Common myeloid progenitor, CD34-positive (primary cell): ENCODE measurements at regions not wholly inside any gene's neighbourhood (a gene's known extent, or its start where the extent isn't known, plus 50 kb on each side); places are given as distances from the start of the nearest gene placed in this dataset.

Experiments used
- CTCF ChIA-PET: fragments of 350-600 bp; sonication (Branson Sonifier 250); formaldehyde crosslinking; loops from one replicate; lab custom pipeline; 2021; ENCODE audit warnings: antibody characterized with exemption; lab: Charles Lee
- POLR2A ChIA-PET: fragments of 350-600 bp; sonication (Branson Sonifier 250); formaldehyde crosslinking; loops from one replicate; lab custom pipeline; 2021; ENCODE audit warnings: antibody characterized with exemption; lab: Charles Lee
- DNase-seq, 3 donors: peaks; one replicate each; pipeline versions ENCODE4 v3.0.0 to v3.0.0-alpha.2; 2013
- H3K27ac ChIP-seq, 2 experiments: 1 replicate in 1 of 2; 2 replicates in 1 of 2; pipeline ENCODE4 v1.7.0; 2013; ENCODE audit warnings: inconsistent platforms in 2 of 2, low read length in 2 of 2, mild to moderate bottlenecking in 2 of 2, low read depth in 1 of 2, moderate library complexity in 1 of 2; ENCODE audit not compliant: severe bottlenecking in 2 of 2, insufficient read depth in 1 of 2, poor library complexity in 1 of 2
- H3K27me3 ChIP-seq, 5 experiments: replicated peaks in 2 of 5; 1 replicate in 3 of 5; 2 replicates in 2 of 5; pipeline versions ENCODE4 v1.6.1 to v1.7.0; 2013; ENCODE audit warnings: low read length in 4 of 5, mild to moderate bottlenecking in 2 of 5, moderate library complexity in 2 of 5, inconsistent platforms in 1 of 5; ENCODE audit not compliant: insufficient read depth in 5 of 5, control insufficient read depth in 4 of 5
- H3K36me3 ChIP-seq, 4 experiments: 1 replicate in 2 of 4; 2 replicates in 2 of 4; pipeline versions ENCODE4 v1.6.1 to v1.7.0; 2013; ENCODE audit warnings: low read length in 3 of 4, control low read depth in 1 of 4, mild to moderate bottlenecking in 1 of 4; ENCODE audit not compliant: control insufficient read depth in 4 of 4, insufficient read depth in 4 of 4
- H3K4me1 ChIP-seq, 4 experiments: 1 replicate in 3 of 4; 2 replicates in 1 of 4; pipeline versions ENCODE4 v1.6.1 to v1.7.1; 2013; ENCODE audit warnings: low read length in 3 of 4, mild to moderate bottlenecking in 3 of 4, control low read depth in 1 of 4, inconsistent platforms in 1 of 4, moderate library complexity in 1 of 4; ENCODE audit not compliant: control insufficient read depth in 4 of 4, insufficient read depth in 4 of 4; ENCODE audit errors: control extremely low read depth in 1 of 4
- H3K4me3 ChIP-seq, 7 experiments: 1 replicate in 4 of 7; 2 replicates in 3 of 7; pipeline versions ENCODE4 v1.5.1 to v1.7.0; 2013; ENCODE audit warnings: mild to moderate bottlenecking in 7 of 7, low read length in 6 of 7, moderate library complexity in 6 of 7, inconsistent platforms in 2 of 7, low read depth in 2 of 7, control low read depth in 1 of 7; ENCODE audit not compliant: insufficient read depth in 4 of 7, control insufficient read depth in 1 of 7; ENCODE audit errors: extremely low read depth in 1 of 7
- H3K9me3 ChIP-seq, 5 experiments: 1 replicate in 4 of 5; 2 replicates in 1 of 5; pipeline versions ENCODE4 v1.6.1 to v1.7.1; 2013; ENCODE audit warnings: low read length in 4 of 5, mild to moderate bottlenecking in 2 of 5, inconsistent platforms in 1 of 5, low read depth in 1 of 5, moderate library complexity in 1 of 5; ENCODE audit not compliant: control insufficient read depth in 4 of 5, insufficient read depth in 2 of 5; ENCODE audit errors: control extremely low read depth in 1 of 5
- WGBS: methylation state at CpG from one replicate; pipeline ENCODE4 v1.1.5; 2013; ENCODE audit not compliant: insufficient coverage; 5-methylcytosine and 5-hydroxymethylcytosine counted together

- H3K4me1 ChIP-seq, result peaks cover 9 to 42% (median 29%) of the 10 kb centered on the region in 4 experiments
- H3K4me3 ChIP-seq, result no peak overlapping the region
- WGBS, result 93% methylated on average over 3 of the region's 5 CpGs
- no peaks in the 10 kb centered on the region for H3K27me3 ChIP-seq
- CTCF ChIA-PET, result interaction anchor here (0.6 to 1.3 kb wide), 4 partner anchors 11 to 363 kb away, joined by 3 to 4 read pairs (median 3); no protein-coding TSS in a partner anchor
- H3K36me3 ChIP-seq, result no peaks in the 10 kb centered on the region
- no peaks in the 10 kb centered on the region for H3K9me3 ChIP-seq
- H3K27ac ChIP-seq, result no peak overlapping the region
- no peak for DNase-seq
- POLR2A ChIA-PET, result no interaction called here
Measured at GRCh38 chr3:195007151-195007550, 263.8 kb downstream of the XXYLT1 start.

- no peak overlapping the region for H3K4me3 ChIP-seq
- 48% methylated on average over 2 of the region's 4 CpGs for WGBS
- H3K9me3 ChIP-seq, result no peaks in the 10 kb centered on the region
- H3K4me1 ChIP-seq, result peaks cover 6 to 36% (median 23%) of the 10 kb centered on the region in 4 experiments
- peak in 2 of 3 donors; percentile 81 to 89 for DNase-seq
- H3K36me3 ChIP-seq, result no peaks in the 10 kb centered on the region
- H3K27ac ChIP-seq, result no peak overlapping the region
- ChIA-PET POLR2A (no interaction called here), CTCF (interaction anchor here (1.0 to 1.5 kb wide), 3 partner anchors 11 to 22 kb away, joined by 3 to 4 read pairs (median 3); no protein-coding TSS in a partner anchor)
- H3K27me3 ChIP-seq, result no peaks in the 10 kb centered on the region
Measured at GRCh38 chr3:195007766-195008165, 263.2 kb downstream of the XXYLT1 start.

- ChIA-PET CTCF (interaction anchor here (0.6 to 1.5 kb wide), 3 partner anchors 21 to 98 kb away, joined by 3 to 4 read pairs (median 3); no protein-coding TSS in a partner anchor), POLR2A (no interaction called here)
- WGBS, result 93% methylated on average over 4 of the region's 6 CpGs
- Histone ChIP-seq H3K27ac (no peak overlapping the region), H3K36me3 (no peaks in the 10 kb centered on the region), H3K4me1 (peaks cover 2 to 30% (median 17%) of the 10 kb centered on the region in 4 experiments), H3K9me3 (no peaks in the 10 kb centered on the region), H3K27me3 (no peaks in the 10 kb centered on the region), H3K4me3 (no peak overlapping the region)
- no peak for DNase-seq
Measured at GRCh38 chr3:195008816-195009215, 262.1 kb downstream of the XXYLT1 start.

- no peak overlapping the region for H3K27ac ChIP-seq
- ChIA-PET CTCF (interaction anchor here (1.4 kb wide), 1 partner anchor 97 kb away, joined by 4 read pairs; no protein-coding TSS in a partner anchor), POLR2A (no interaction called here)
- no peak overlapping the region for H3K4me3 ChIP-seq
- H3K27me3 ChIP-seq, result no peaks in the 10 kb centered on the region
- peaks cover 2 to 28% (median 19%) of the 10 kb centered on the region in 4 experiments for H3K4me1 ChIP-seq
- no peaks in the 10 kb centered on the region for H3K9me3 ChIP-seq
- 100% methylated on average over 2 of the region's 9 CpGs for WGBS
- no peaks in the 10 kb centered on the region for H3K36me3 ChIP-seq
- no peak for DNase-seq
Measured at GRCh38 chr3:195009616-195010015, 261.3 kb downstream of the XXYLT1 start.

- no peaks in the 10 kb centered on the region for H3K36me3 ChIP-seq
- no peak for DNase-seq
- CTCF ChIA-PET, result interaction anchor here (1.5 kb wide), 1 partner anchor 8 kb away, joined by 5 read pairs; no protein-coding TSS in a partner anchor
- H3K27me3 ChIP-seq, result no peaks in the 10 kb centered on the region
- H3K27ac ChIP-seq, result no peak overlapping the region
- 99% methylated on average over 8 of the region's 10 CpGs for WGBS
- H3K4me3 ChIP-seq, result no peak overlapping the region
- no peaks in the 10 kb centered on the region for H3K9me3 ChIP-seq
- POLR2A ChIA-PET, result no interaction called here
- peaks cover 2 to 28% (median 24%) of the 10 kb centered on the region in 4 experiments for H3K4me1 ChIP-seq
Measured at GRCh38 chr3:195010551-195011100, 260.3 kb downstream of the XXYLT1 start.

- no peak overlapping the region for H3K27ac ChIP-seq
- WGBS, result 73% methylated on average over 5 of the region's 6 CpGs
- POLR2A ChIA-PET, result interaction anchor here (0.9 kb wide), 1 partner anchor 10 kb away, joined by 3 read pairs; no protein-coding TSS in a partner anchor
- no peak for DNase-seq
- CTCF ChIA-PET, result interaction anchor here (1.5 to 6.3 kb wide), 2 partner anchors 9 to 10 kb away, joined by 5 to 37 read pairs; no protein-coding TSS in a partner anchor
- no peak overlapping the region for H3K4me3 ChIP-seq
- no peaks in the 10 kb centered on the region for H3K9me3 ChIP-seq
- H3K36me3 ChIP-seq, result no peaks in the 10 kb centered on the region
- H3K27me3 ChIP-seq, result no peaks in the 10 kb centered on the region
- peaks cover 2 to 28% (median 23%) of the 10 kb centered on the region in 4 experiments for H3K4me1 ChIP-seq
Measured at GRCh38 chr3:195011231-195011834, 259.6 kb downstream of the XXYLT1 start.

- ChIA-PET CTCF (interaction anchor here (6.3 kb wide), 1 partner anchor 11 kb away, joined by 37 read pairs; no protein-coding TSS in a partner anchor), POLR2A (interaction anchor here (0.9 kb wide), 1 partner anchor 9 kb away, joined by 3 read pairs; no protein-coding TSS in a partner anchor)
- H3K4me1 ChIP-seq, result peaks cover 2 to 28% (median 20%) of the 10 kb centered on the region in 4 experiments
- no peak overlapping the region for H3K4me3 ChIP-seq
- no peak overlapping the region for H3K27ac ChIP-seq
- no peaks in the 10 kb centered on the region for H3K36me3 ChIP-seq
- H3K27me3 ChIP-seq, result peaks cover 0 to 2% (median 0%) of the 10 kb centered on the region in 5 experiments
- no peaks in the 10 kb centered on the region for H3K9me3 ChIP-seq
- WGBS, result 87% methylated on average over 4 of the region's 4 CpGs
- no peak for DNase-seq
Measured at GRCh38 chr3:195012100-195012499, 258.9 kb downstream of the XXYLT1 start.
